HEK293 (cell line): ENCODE measurements at regions not wholly inside any gene's neighbourhood (a gene's known extent, or its start where the extent isn't known, plus 50 kb on each side); places are given as distances from the start of the nearest gene placed in this dataset.

Experiments
- CTCF ChIA-PET: fragments of 350-600 bp; formaldehyde crosslinking; extraction: SDS; loops from one replicate; lab custom pipeline; 2021; ENCODE audit warnings: antibody characterized with exemption; lab: Yijun Ruan, JAX
- POLR2A ChIA-PET: fragments of 300-600 bp; formaldehyde crosslinking; extraction: SDS; loops from one replicate; lab custom pipeline; 2020; ENCODE audit warnings: antibody characterized with exemption, inconsistent platforms; lab: Yijun Ruan, JAX
- H3K27ac ChIP-seq: fragments of 200-500 bp; sonication (Bioruptor generic); 2 replicates; pipeline ENCODE4 v1.5.1; 2014; ENCODE audit warnings: low read depth, low read length, control low read depth, inconsistent platforms; ENCODE audit errors: extremely low read depth
- H3K36me3 ChIP-seq, 2 experiments: fragments of 200-500 bp in 1 of 2; sonication (Bioruptor generic) in 1 of 2; 1 replicate in 1 of 2; 2 replicates in 1 of 2; pipeline ENCODE4 v1.5.1; 2014 to 2017; ENCODE audit warnings: inconsistent platforms in 2 of 2, low read length in 2 of 2; ENCODE audit not compliant: control insufficient read depth in 2 of 2, insufficient read depth in 1 of 2
- H3K4me1 ChIP-seq: fragments of 200-500 bp; sonication (Bioruptor generic); 2 replicates; pipeline ENCODE4 v1.5.1; 2014; ENCODE audit warnings: mild to moderate bottlenecking, low read length, inconsistent platforms; ENCODE audit not compliant: control insufficient read depth, insufficient read depth
- H3K4me3 ChIP-seq: 2 replicates; pipeline ENCODE4 v1.5.1; 2011; ENCODE audit warnings: low read depth, mild to moderate bottlenecking, control low read depth, low read length, moderate library complexity
- H3K9me3 ChIP-seq: fragments of 200-500 bp; sonication (Bioruptor generic); 2 replicates; pipeline ENCODE4 v1.5.1; 2014; ENCODE audit warnings: low read depth, low read length, inconsistent platforms; ENCODE audit not compliant: control insufficient read depth, insufficient read depth
- GLIS2 ChIP-seq: fragments of 450-650 bp; formaldehyde crosslinking; IDR thresholded peaks from 2 replicates; pipeline ENCODE4 v1.5.1; 2016; ENCODE audit warnings: missing biosample characterization, missing genetic modification characterization
- HOXA7 ChIP-seq: sonication (generic); formaldehyde crosslinking; IDR thresholded peaks from 2 replicates; pipeline ENCODE4 v1.8.1; 2022; ENCODE audit warnings: missing genetic modification reagents, borderline replicate concordance
- YY1 ChIP-seq: fragments of 450-650 bp; formaldehyde crosslinking; IDR thresholded peaks from 2 replicates; pipeline ENCODE4 v1.5.1; 2018; ENCODE audit warnings: missing biosample characterization, missing genetic modification characterization
- ZBTB17 ChIP-seq: fragments of 450-650 bp; formaldehyde crosslinking; IDR thresholded peaks from 2 replicates; pipeline ENCODE4 v1.5.1; 2016; ENCODE audit warnings: missing biosample characterization, missing genetic modification characterization
- ZFP37 ChIP-seq: fragments of 450-650 bp; formaldehyde crosslinking; IDR thresholded peaks from 2 replicates; pipeline ENCODE4 v1.5.1; 2016; ENCODE audit warnings: missing biosample characterization, missing genetic modification characterization
- ZIC2 ChIP-seq: fragments of 450-650 bp; formaldehyde crosslinking; IDR thresholded peaks from 2 replicates; pipeline ENCODE4 v1.5.1; 2016; ENCODE audit warnings: missing biosample characterization, missing genetic modification characterization
- ZNF10 ChIP-seq: fragments of 450-650 bp; formaldehyde crosslinking; IDR thresholded peaks from 2 replicates; pipeline ENCODE4 v1.5.1; 2017; ENCODE audit warnings: missing biosample characterization, missing genetic modification characterization
- ZNF133 ChIP-seq: fragments of 450-650 bp; formaldehyde crosslinking; IDR thresholded peaks from 2 replicates; pipeline ENCODE4 v1.5.1; 2016; ENCODE audit warnings: missing biosample characterization, missing genetic modification characterization
- ZNF148 ChIP-seq: fragments of 450-650 bp; formaldehyde crosslinking; IDR thresholded peaks from 2 replicates; pipeline ENCODE4 v1.5.0; 2017; ENCODE audit warnings: missing biosample characterization, missing genetic modification characterization, borderline replicate concordance
- ZNF2 ChIP-seq: fragments of 450-650 bp; formaldehyde crosslinking; IDR thresholded peaks from 2 replicates; pipeline ENCODE4 v1.5.1; 2016; ENCODE audit warnings: missing biosample characterization, missing genetic modification characterization
- ZNF366 ChIP-seq: fragments of 450-650 bp; formaldehyde crosslinking; conservative IDR thresholded peaks from 2 replicates; pipeline ENCODE4 v1.5.1; 2016; ENCODE audit warnings: missing biosample characterization, missing genetic modification characterization
- ZNF404 ChIP-seq: fragments of 450-650 bp; formaldehyde crosslinking; IDR thresholded peaks from 2 replicates; pipeline ENCODE4 v1.5.1; 2017; ENCODE audit warnings: missing biosample characterization, missing genetic modification characterization
- ZNF529 ChIP-seq: fragments of 450-650 bp; formaldehyde crosslinking; IDR thresholded peaks from 2 replicates; pipeline ENCODE4 v1.5.1; 2017; ENCODE audit warnings: missing genetic modification characterization, missing biosample characterization; ENCODE audit not compliant: insufficient replicate concordance
- ZNF549 ChIP-seq: fragments of 450-650 bp; IDR thresholded peaks from 2 replicates; pipeline ENCODE4 v1.5.1; 2018; ENCODE audit warnings: missing biosample characterization, missing genetic modification characterization, mild to moderate bottlenecking, inconsistent platforms, moderate library complexity
- ZNF571 ChIP-seq: fragments of 450-650 bp; formaldehyde crosslinking; IDR thresholded peaks from 2 replicates; pipeline ENCODE4 v1.5.0; 2017; ENCODE audit warnings: missing biosample characterization, missing genetic modification characterization
- ZNF624 ChIP-seq: fragments of 450-650 bp; formaldehyde crosslinking; IDR thresholded peaks from 2 replicates; pipeline ENCODE4 v1.5.1; 2017; ENCODE audit warnings: missing biosample characterization, missing genetic modification characterization
- ZNF626 ChIP-seq: fragments of 450-650 bp; sonication (Bioruptor Pico); formaldehyde crosslinking; IDR thresholded peaks from 2 replicates; pipeline ENCODE4 v1.5.1; 2018; ENCODE audit warnings: missing biosample characterization, missing genetic modification characterization, inconsistent platforms
- ZNF701 ChIP-seq: fragments of 450-650 bp; formaldehyde crosslinking; IDR thresholded peaks from 2 replicates; pipeline ENCODE4 v1.5.1; 2016; ENCODE audit warnings: missing biosample characterization, missing genetic modification characterization
- ZNF768 ChIP-seq: fragments of 450-650 bp; formaldehyde crosslinking; IDR thresholded peaks from 2 replicates; pipeline ENCODE4 v1.5.1; 2018; ENCODE audit warnings: missing biosample characterization, mild to moderate bottlenecking, missing genetic modification characterization
- ZNF791 ChIP-seq: fragments of 450-650 bp; formaldehyde crosslinking; IDR thresholded peaks from 2 replicates; pipeline ENCODE4 v1.5.1; 2016; ENCODE audit warnings: missing biosample characterization, missing genetic modification characterization
- TF ChIP-seq, protein P1 (sequence below): fragments of 450-650 bp; formaldehyde crosslinking; IDR thresholded peaks from 2 replicates; pipeline ENCODE4 v1.5.1; 2016; ENCODE audit warnings: missing biosample characterization, missing genetic modification characterization
- TF ChIP-seq, protein P2 (sequence below): fragments of 450-650 bp; formaldehyde crosslinking; IDR thresholded peaks from 2 replicates; pipeline ENCODE4 v1.5.1; 2016; ENCODE audit warnings: missing biosample characterization, missing genetic modification characterization

GRCh38 chr18:39779926-39780325 is 2175.1 kb upstream of the PIK3C3 start:
- TF ChIP-seq GLIS2 (tag by site-specific recombination), result no peak
- no peak for TF ChIP-seq ZNF701 (tag by site-specific recombination)
- TF ChIP-seq, protein P1, sequence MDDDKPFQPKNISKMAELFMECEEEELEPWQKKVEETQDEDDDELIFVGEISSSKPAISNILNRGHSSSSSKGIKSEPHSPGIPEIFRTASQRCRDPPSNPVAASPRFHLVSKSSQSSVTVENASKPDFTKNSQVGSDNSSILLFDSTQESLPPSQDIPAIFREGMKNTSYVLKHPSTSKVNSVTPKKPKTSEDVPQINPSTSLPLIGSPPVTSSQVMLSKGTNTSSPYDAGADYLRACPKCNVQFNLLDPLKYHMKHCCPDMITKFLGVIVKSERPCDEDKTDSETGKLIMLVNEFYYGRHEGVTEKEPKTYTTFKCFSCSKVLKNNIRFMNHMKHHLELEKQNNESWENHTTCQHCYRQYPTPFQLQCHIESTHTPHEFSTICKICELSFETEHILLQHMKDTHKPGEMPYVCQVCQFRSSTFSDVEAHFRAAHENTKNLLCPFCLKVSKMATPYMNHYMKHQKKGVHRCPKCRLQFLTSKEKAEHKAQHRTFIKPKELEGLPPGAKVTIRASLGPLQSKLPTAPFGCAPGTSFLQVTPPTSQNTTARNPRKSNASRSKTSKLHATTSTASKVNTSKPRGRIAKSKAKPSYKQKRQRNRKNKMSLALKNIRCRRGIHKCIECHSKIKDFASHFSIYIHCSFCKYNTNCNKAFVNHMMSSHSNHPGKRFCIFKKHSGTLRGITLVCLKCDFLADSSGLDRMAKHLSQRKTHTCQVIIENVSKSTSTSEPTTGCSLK (tag by site-specific recombination), result no peak
- TF ChIP-seq ZNF791 (tag by site-specific recombination), result no peak
- no peak for TF ChIP-seq ZNF529 (tag by site-specific recombination)
- no peak for TF ChIP-seq ZNF148 (tag by site-specific recombination)
- TF ChIP-seq ZNF549 (tag by site-specific recombination), result no peak
- no peak for TF ChIP-seq YY1 (tag by site-specific recombination)
- TF ChIP-seq ZNF2 (tag by site-specific recombination), result no peak
- no peak for TF ChIP-seq ZNF768
- TF ChIP-seq ZNF571, result no peak
- no peak for TF ChIP-seq ZNF626
- no peak for TF ChIP-seq ZIC2
- TF ChIP-seq ZNF404 (tag by site-specific recombination), result no peak
- TF ChIP-seq, protein P2, sequence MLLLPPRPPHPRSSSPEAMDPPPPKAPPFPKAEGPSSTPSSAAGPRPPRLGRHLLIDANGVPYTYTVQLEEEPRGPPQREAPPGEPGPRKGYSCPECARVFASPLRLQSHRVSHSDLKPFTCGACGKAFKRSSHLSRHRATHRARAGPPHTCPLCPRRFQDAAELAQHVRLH, result no peak
- CTCF ChIA-PET, result no interaction called here
- Histone ChIP-seq H3K4me1 (no peaks in the 10 kb centered on the region), H3K36me3 (no peaks in the 10 kb centered on the region), H3K4me3 (no peak overlapping the region), H3K9me3 (no peaks in the 10 kb centered on the region), H3K27ac (no peak overlapping the region)
- POLR2A ChIA-PET, result interaction anchor here (0.6 kb wide), 1 partner anchor 327 kb away, joined by 3 read pairs; no protein-coding TSS in a partner anchor

GRCh38 chr18:39776766-39777165 is 2178.3 kb upstream of the PIK3C3 start:
- no peak overlapping the region for H3K4me3 ChIP-seq
- TF ChIP-seq ZNF10, result no peak
- TF ChIP-seq ZBTB17 (tag by site-specific recombination), result no peak
- TF ChIP-seq, all 188 proteins: peak for 0
- ChIA-PET POLR2A (no interaction called here), CTCF (no interaction called here)
- Histone ChIP-seq H3K4me1 (no peaks in the 10 kb centered on the region), H3K36me3 (no peaks in the 10 kb centered on the region), H3K27ac (no peak overlapping the region), H3K9me3 (no peaks in the 10 kb centered on the region)

GRCh38 chr18:39774957-39775598 is 2180.0 kb upstream of the PIK3C3 start:
- CTCF ChIA-PET, result no interaction called here
- Histone ChIP-seq H3K4me1 (no peaks in the 10 kb centered on the region), H3K4me3 (no peak overlapping the region), H3K36me3 (no peaks in the 10 kb centered on the region), H3K9me3 (no peaks in the 10 kb centered on the region), H3K27ac (no peak overlapping the region)
- POLR2A ChIA-PET, result no interaction called here
- TF ChIP-seq ZNF133 (tag by site-specific recombination) (no peak), ZNF366 (tag by site-specific recombination) (no peak), ZNF624 (tag by site-specific recombination) (no peak), ZFP37 (tag by site-specific recombination) (peak; percentile 99), HOXA7 (CRISPR knock-in tag) (no peak)
